ENCODE measurements at regions not wholly inside any gene's neighbourhood (a gene's known extent, or its start where the extent isn't known, plus 50 kb on each side); places are given as distances from the start of the nearest gene placed in this dataset.
A peak's percentile ranks its signal among the peaks of the same experiment; 100 is the strongest.

GRCh38 chr6:144844596-144844995, 559.5 kb downstream of the UTRN start:
- no peak for DNase-seq
- H3K18ac ChIP-seq (ENCODE audit: insufficient read length, low read depth, low read length) = no peak overlapping the region
- no peak overlapping the region for H3K9ac ChIP-seq (ENCODE audit: extremely low read depth, insufficient read length, low read length)
- no peaks in the 10 kb centered on the region for H3K79me2 ChIP-seq (ENCODE audit: insufficient read depth, low read length)
- no peak overlapping the region for H4K5ac ChIP-seq (ENCODE audit: insufficient read length, low read depth, low read length)
- WGBS (ENCODE audit: extremely low coverage, insufficient read length, low lambda C conversion rate) = no CpG with 5 or more reads among the region's 3 CpGs
- H3K27me3 ChIP-seq (ENCODE audit: insufficient read depth, low read length) = no peaks in the 10 kb centered on the region
- Mint-ChIP-seq H3K27ac (peak overlapping the region in 2 of 3 experiments; percentile 50 to 62; a peak in 3 of 7 replicates), H3K27me3 (ENCODE audit: low read depth) (no peaks in the 10 kb centered on the region), H3K9me3 (no peaks in the 10 kb centered on the region; a peak in 1 of 5 replicates), H3K4me3 (no peak overlapping the region), H3K36me3 (ENCODE audit: insufficient read depth in 1 of 3, low read depth in 3 of 3) (peaks cover 11 to 53% (median 41%) of the 10 kb centered on the region in 3 experiments; a peak in 6 of 7 replicates), H3K4me1 (peaks cover 27 to 33% of the 10 kb centered on the region in 2 experiments)
- no peaks in the 10 kb centered on the region; the same call in 1 of the 2 replicates for H3K4me1 ChIP-seq (ENCODE audit: insufficient read depth, low read length)
- no peaks in the 10 kb centered on the region for H3K79me1 ChIP-seq (ENCODE audit: insufficient read depth, low read depth, low read length, poor library complexity, severe bottlenecking)
- no peak overlapping the region for H2BK120ac ChIP-seq (ENCODE audit: low read depth, low read length, poor library complexity, severe bottlenecking)
- no peak overlapping the region for H4K8ac ChIP-seq (replicated peaks; ENCODE audit: insufficient read length, low read depth, low read length)
- no peak overlapping the region for H3K27ac ChIP-seq (ENCODE audit: insufficient read length, low read depth, low read length)
- H3K56ac ChIP-seq (ENCODE audit: insufficient read length, low read depth, low read length) = no peak overlapping the region
- no peak overlapping the region for H3K23ac ChIP-seq (ENCODE audit: insufficient read length, low read depth, low read length)
- H3K9me3 ChIP-seq (ENCODE audit: control insufficient read depth, low read depth, low read length) = no peaks in the 10 kb centered on the region
- H3K4ac ChIP-seq (ENCODE audit: low read depth, low read length) = no peak overlapping the region
- H2BK12ac ChIP-seq (ENCODE audit: insufficient read length, low read depth, low read length) = no peak overlapping the region
- no peak overlapping the region for H2AFZ ChIP-seq (ENCODE audit: low read length)
- no peak overlapping the region for H3K14ac ChIP-seq (ENCODE audit: insufficient read depth, low read length)
- H3K23me2 ChIP-seq (ENCODE audit: insufficient read length, low read depth, low read length, poor library complexity, severe bottlenecking) = no peaks in the 10 kb centered on the region
- H2BK20ac ChIP-seq (ENCODE audit: low read depth, low read length, poor library complexity, severe bottlenecking) = no peak overlapping the region
- TF ChIP-seq CTCF (conservative IDR thresholded peaks at IDR 0.05) = no peak
- no peak overlapping the region for H4K91ac ChIP-seq (ENCODE audit: insufficient read length, low read depth, low read length)
- no peak overlapping the region for H2BK15ac ChIP-seq (ENCODE audit: low read depth, low read length)
- H3K4me2 ChIP-seq (ENCODE audit: insufficient read depth, insufficient read length, low read length) = no peak overlapping the region
- no peak overlapping the region for H3T11ph ChIP-seq (ENCODE audit: low read length)
- H4K20me1 ChIP-seq (ENCODE audit: control insufficient read depth, insufficient read depth, insufficient read length) = no peaks in the 10 kb centered on the region
- H2AK5ac ChIP-seq (ENCODE audit: insufficient read length, low read length) = no peak overlapping the region
- H2BK5ac ChIP-seq (ENCODE audit: insufficient read length, low read length) = no peak overlapping the region

Data from H9 (cell line).